GM12878 (cell line): ENCODE measurements at regions not wholly inside any gene's neighbourhood (a gene's known extent, or its start where the extent isn't known, plus 50 kb on each side); places are given as distances from the start of the nearest gene placed in this dataset.

Experiments
- CTCF ChIP-seq, 3 experiments: IDR thresholded peaks in 2 of 3; conservative IDR thresholded peaks in 1 of 3; 2 replicates each; pipeline ENCODE4 v1.5.1; 2011; ENCODE audit warnings: low read depth in 3 of 3, low read length in 3 of 3, mild to moderate bottlenecking in 3 of 3, control low read depth in 2 of 3, moderate library complexity in 2 of 3, inconsistent platforms in 1 of 3, mixed read lengths in 1 of 3; ENCODE audit not compliant: control insufficient read depth in 2 of 3, insufficient read depth in 1 of 3; ENCODE audit errors: extremely low read depth in 1 of 3
- EGR1 ChIP-seq, 2 experiments: IDR thresholded peaks; 1 replicate in 1 of 2; 2 replicates in 1 of 2; pipeline ENCODE4 v1.6.1; 2011 to 2012; ENCODE audit warnings: low read depth in 2 of 2, low read length in 2 of 2, borderline replicate concordance in 1 of 2, mild to moderate bottlenecking in 1 of 2, moderate library complexity in 1 of 2
- MAX ChIP-seq: IDR thresholded peaks from 2 replicates; pipeline ENCODE4 v1.6.1; 2012; ENCODE audit warnings: low read depth, low read length, improper control_type of control experiment

GRCh38 chr22:47342446-47342845 is 580.0 kb downstream of the TBC1D22A start:
- TF ChIP-seq EGR1 (IDR thresholded peaks at IDR 0.05; ENCODE audit: borderline replicate concordance in 1 of 2, low read depth in 2 of 2, low read length in 2 of 2) (no peak), CTCF (IDR thresholded peaks at IDR 0.05 in 2 of 3, conservative IDR thresholded peaks at IDR 0.05 in 1 of 3; ENCODE audit: control insufficient read depth in 2 of 3, extremely low read depth in 1 of 3, insufficient read depth in 1 of 3, low read depth in 3 of 3, low read length in 3 of 3) (no peak), MAX (no peak)
